ENCODE measurements at regions not wholly inside any gene's neighbourhood (a gene's known extent, or its start where the extent isn't known, plus 50 kb on each side); places are given as distances from the start of the nearest gene placed in this dataset.

GRCh38 chr18:55090564-55091188 lies 131.4 kb upstream of the CCDC68 start:
- DNase-seq (ENCODE audit: low read depth in 2 of 2) = no peak

- DNase-seq (ENCODE audit: low read depth in 2 of 2) = peak; percentile 36 to 50
These were observed 130.3 kb upstream of the CCDC68 start for GRCh38 chr18:55089610-55090009.

- DNase-seq (ENCODE audit: low read depth in 2 of 2) = no peak
These were observed 129.3 kb upstream of the CCDC68 start for GRCh38 chr18:55088561-55088960.

GRCh38 chr18:55088000-55088401 lies 128.7 kb upstream of the CCDC68 start:
- DNase-seq (ENCODE audit: low read depth in 2 of 2) = no peak

- no peak for DNase-seq (ENCODE audit: low read depth in 2 of 2)
These were observed 127.6 kb upstream of the CCDC68 start for GRCh38 chr18:55086906-55087305.

GRCh38 chr18:55085557-55086285 lies 126.5 kb upstream of the CCDC68 start:
- no peak for DNase-seq (ENCODE audit: low read depth in 2 of 2)

- DNase-seq (ENCODE audit: low read depth in 2 of 2) = no peak
These were observed 125.3 kb upstream of the CCDC68 start for GRCh38 chr18:55084550-55084949.

- DNase-seq (ENCODE audit: low read depth in 2 of 2) = peak; percentile 58
These were observed 124.2 kb upstream of the CCDC68 start for GRCh38 chr18:55083461-55083860.

GRCh38 chr18:55079481-55080355 lies 120.5 kb upstream of the CCDC68 start:
- no peak for DNase-seq (ENCODE audit: low read depth in 2 of 2)

- no peak for DNase-seq (ENCODE audit: low read depth in 2 of 2)
These were observed 119.8 kb upstream of the CCDC68 start for GRCh38 chr18:55079067-55079466.

- DNase-seq (ENCODE audit: low read depth in 2 of 2) = no peak
These were observed 119.2 kb upstream of the CCDC68 start for GRCh38 chr18:55078303-55078932.

GRCh38 chr18:55076643-55077218 lies 117.5 kb upstream of the CCDC68 start:
- DNase-seq (ENCODE audit: low read depth in 2 of 2) = no peak

GRCh38 chr18:55073834-55074233 lies 114.6 kb upstream of the CCDC68 start:
- no peak for DNase-seq (ENCODE audit: low read depth in 2 of 2)

- no peak for DNase-seq (ENCODE audit: low read depth in 2 of 2)
These were observed 113.9 kb upstream of the CCDC68 start for GRCh38 chr18:55073116-55073515.

GRCh38 chr18:55072698-55073097 lies 113.4 kb upstream of the CCDC68 start:
- DNase-seq (ENCODE audit: low read depth in 2 of 2) = no peak

- no peak for DNase-seq (ENCODE audit: low read depth in 2 of 2)
These were observed 112.9 kb upstream of the CCDC68 start for GRCh38 chr18:55072181-55072580.

- no peak for DNase-seq (ENCODE audit: low read depth in 2 of 2)
These were observed 110.2 kb upstream of the CCDC68 start for GRCh38 chr18:55069497-55069896.

- DNase-seq (ENCODE audit: low read depth in 2 of 2) = no peak
These were observed 105.5 kb upstream of the CCDC68 start for GRCh38 chr18:55064760-55065159.

GRCh38 chr18:55064073-55064472 lies 104.8 kb upstream of the CCDC68 start:
- DNase-seq (ENCODE audit: low read depth in 2 of 2) = no peak

GRCh38 chr18:55054021-55054990 lies 95.0 kb upstream of the CCDC68 start:
- DNase-seq (ENCODE audit: low read depth in 2 of 2) = peak in 1 of 2 experiments; percentile 2
